ENCODE measurements at regions not wholly inside any gene's neighbourhood (a gene's known extent, or its start where the extent isn't known, plus 50 kb on each side); places are given as distances from the start of the nearest gene placed in this dataset.

GRCh38 chr3:22401499-22401898 is 650.5 kb upstream of the ZNF385D start:
- TF ChIP-seq EZH2 (IDR thresholded peaks at IDR 0.05; ENCODE audit: low read length, unreplicated experiment) (no peak), CTCF (conservative IDR thresholded peaks at IDR 0.05; ENCODE audit: low read depth, low read length) (no peak)
